ENCODE measurements at regions not wholly inside any gene's neighbourhood (a gene's known extent, or its start where the extent isn't known, plus 50 kb on each side); places are given as distances from the start of the nearest gene placed in this dataset.
"Not testable (repeated sequence)": the region's sequence is repeated elsewhere in the genome, so short reads cannot be mapped to it uniquely, and the experiment has no call there.

GRCh38 chr4:3623106-3623505 lies 90.9 kb upstream of the LRPAP1 start:
- peaks cover 18% of the 10 kb centered on the region for H3K4me1 ChIP-seq
- H3K27me3 ChIP-seq: peaks cover 2% of the 10 kb centered on the region
- H3K4me3 ChIP-seq: no peak overlapping the region
- H3K9ac ChIP-seq: no peak overlapping the region
- TF ChIP-seq, protein P1, sequence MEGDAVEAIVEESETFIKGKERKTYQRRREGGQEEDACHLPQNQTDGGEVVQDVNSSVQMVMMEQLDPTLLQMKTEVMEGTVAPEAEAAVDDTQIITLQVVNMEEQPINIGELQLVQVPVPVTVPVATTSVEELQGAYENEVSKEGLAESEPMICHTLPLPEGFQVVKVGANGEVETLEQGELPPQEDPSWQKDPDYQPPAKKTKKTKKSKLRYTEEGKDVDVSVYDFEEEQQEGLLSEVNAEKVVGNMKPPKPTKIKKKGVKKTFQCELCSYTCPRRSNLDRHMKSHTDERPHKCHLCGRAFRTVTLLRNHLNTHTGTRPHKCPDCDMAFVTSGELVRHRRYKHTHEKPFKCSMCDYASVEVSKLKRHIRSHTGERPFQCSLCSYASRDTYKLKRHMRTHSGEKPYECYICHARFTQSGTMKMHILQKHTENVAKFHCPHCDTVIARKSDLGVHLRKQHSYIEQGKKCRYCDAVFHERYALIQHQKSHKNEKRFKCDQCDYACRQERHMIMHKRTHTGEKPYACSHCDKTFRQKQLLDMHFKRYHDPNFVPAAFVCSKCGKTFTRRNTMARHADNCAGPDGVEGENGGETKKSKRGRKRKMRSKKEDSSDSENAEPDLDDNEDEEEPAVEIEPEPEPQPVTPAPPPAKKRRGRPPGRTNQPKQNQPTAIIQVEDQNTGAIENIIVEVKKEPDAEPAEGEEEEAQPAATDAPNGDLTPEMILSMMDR (IDR thresholded peaks at IDR 0.05): no peak
- no peak for TF ChIP-seq EZH2 (IDR thresholded peaks at IDR 0.05)
- no peak for TF ChIP-seq EZH2phosphoT487 (IDR thresholded peaks at IDR 0.05)
- no peak for DNase-seq (ENCODE audit: low spot score)
- no peak overlapping the region for H3K27ac ChIP-seq
- peak overlapping the region; percentile 30 for H3K27ac Mint-ChIP-seq
- H3K9me3 Mint-ChIP-seq: peaks cover 12% of the 10 kb centered on the region
- no peaks in the 10 kb centered on the region for H3K36me3 Mint-ChIP-seq
- H3K79me2 ChIP-seq (ENCODE audit: low read depth): no peaks in the 10 kb centered on the region
- H2AFZ ChIP-seq (replicated peaks): no peak overlapping the region
- no peaks in the 10 kb centered on the region for H3K36me3 ChIP-seq
- H3K4me3 Mint-ChIP-seq: peak overlapping the region; percentile 58
- no peak overlapping the region for H3K4me2 ChIP-seq
- H3K4me1 Mint-ChIP-seq: peaks cover 34% of the 10 kb centered on the region
- no peaks in the 10 kb centered on the region for H3K9me3 ChIP-seq (ENCODE audit: low read depth)
- H3K27me3 Mint-ChIP-seq (ENCODE audit: insufficient read depth, low read depth): peaks cover 10% of the 10 kb centered on the region
- H3F3A ChIP-seq (ENCODE audit: low read depth): peaks cover 3% of the 10 kb centered on the region
- no peaks in the 10 kb centered on the region for H4K20me1 ChIP-seq (ENCODE audit: low read depth)

- not testable (repeated sequence) for H2AFZ ChIP-seq (replicated peaks); H3K36me3 ChIP-seq; DNase-seq (ENCODE audit: low spot score); H3K4me2 ChIP-seq; H3K9me3 ChIP-seq (ENCODE audit: low read depth); H3K36me3 Mint-ChIP-seq; H3K27ac ChIP-seq; H3K79me2 ChIP-seq (ENCODE audit: low read depth); H3K27me3 Mint-ChIP-seq (ENCODE audit: insufficient read depth, low read depth); H3K4me3 ChIP-seq; H3K27ac Mint-ChIP-seq; H4K20me1 ChIP-seq (ENCODE audit: low read depth); H3K27me3 ChIP-seq; H3K4me3 Mint-ChIP-seq; H3K9ac ChIP-seq; H3F3A ChIP-seq (ENCODE audit: low read depth)
- H3K9me3 Mint-ChIP-seq: peaks cover 14% of the 10 kb centered on the region
- peaks cover 18% of the 10 kb centered on the region for H3K4me1 ChIP-seq
- H3K4me1 Mint-ChIP-seq: peaks cover 39% of the 10 kb centered on the region
Observed at GRCh38 chr4:3620365-3620764, 88.1 kb upstream of the LRPAP1 start.

- not testable (repeated sequence) for H3K9ac ChIP-seq; H4K20me1 ChIP-seq (ENCODE audit: low read depth); DNase-seq (ENCODE audit: low spot score); H2AFZ ChIP-seq (replicated peaks); H3K27me3 ChIP-seq; H3K27ac ChIP-seq; H3F3A ChIP-seq (ENCODE audit: low read depth); H3K36me3 ChIP-seq; H3K79me2 ChIP-seq (ENCODE audit: low read depth); H3K27ac Mint-ChIP-seq; H3K4me3 Mint-ChIP-seq; H3K4me2 ChIP-seq; H3K27me3 Mint-ChIP-seq (ENCODE audit: insufficient read depth, low read depth); H3K9me3 ChIP-seq (ENCODE audit: low read depth); H3K36me3 Mint-ChIP-seq; H3K4me3 ChIP-seq
- peaks cover 39% of the 10 kb centered on the region for H3K4me1 Mint-ChIP-seq
- peaks cover 14% of the 10 kb centered on the region for H3K9me3 Mint-ChIP-seq
- H3K4me1 ChIP-seq: peaks cover 18% of the 10 kb centered on the region
Observed at GRCh38 chr4:3619698-3620097, 87.5 kb upstream of the LRPAP1 start.

GRCh38 chr4:3618341-3618740 lies 86.1 kb upstream of the LRPAP1 start:
- not testable (repeated sequence) for H3K9ac ChIP-seq; H2AFZ ChIP-seq (replicated peaks); H3K4me3 ChIP-seq; H3K4me2 ChIP-seq; H3K36me3 ChIP-seq; H3K27ac Mint-ChIP-seq; H3K27me3 ChIP-seq; H3K4me1 ChIP-seq; H3K4me3 Mint-ChIP-seq; H4K20me1 ChIP-seq (ENCODE audit: low read depth); H3F3A ChIP-seq (ENCODE audit: low read depth); H3K79me2 ChIP-seq (ENCODE audit: low read depth); H3K36me3 Mint-ChIP-seq; H3K27me3 Mint-ChIP-seq (ENCODE audit: insufficient read depth, low read depth); H3K27ac ChIP-seq; H3K9me3 ChIP-seq (ENCODE audit: low read depth); DNase-seq (ENCODE audit: low spot score)
- H3K9me3 Mint-ChIP-seq: peaks cover 14% of the 10 kb centered on the region
- H3K4me1 Mint-ChIP-seq: peaks cover 37% of the 10 kb centered on the region

DNA sequence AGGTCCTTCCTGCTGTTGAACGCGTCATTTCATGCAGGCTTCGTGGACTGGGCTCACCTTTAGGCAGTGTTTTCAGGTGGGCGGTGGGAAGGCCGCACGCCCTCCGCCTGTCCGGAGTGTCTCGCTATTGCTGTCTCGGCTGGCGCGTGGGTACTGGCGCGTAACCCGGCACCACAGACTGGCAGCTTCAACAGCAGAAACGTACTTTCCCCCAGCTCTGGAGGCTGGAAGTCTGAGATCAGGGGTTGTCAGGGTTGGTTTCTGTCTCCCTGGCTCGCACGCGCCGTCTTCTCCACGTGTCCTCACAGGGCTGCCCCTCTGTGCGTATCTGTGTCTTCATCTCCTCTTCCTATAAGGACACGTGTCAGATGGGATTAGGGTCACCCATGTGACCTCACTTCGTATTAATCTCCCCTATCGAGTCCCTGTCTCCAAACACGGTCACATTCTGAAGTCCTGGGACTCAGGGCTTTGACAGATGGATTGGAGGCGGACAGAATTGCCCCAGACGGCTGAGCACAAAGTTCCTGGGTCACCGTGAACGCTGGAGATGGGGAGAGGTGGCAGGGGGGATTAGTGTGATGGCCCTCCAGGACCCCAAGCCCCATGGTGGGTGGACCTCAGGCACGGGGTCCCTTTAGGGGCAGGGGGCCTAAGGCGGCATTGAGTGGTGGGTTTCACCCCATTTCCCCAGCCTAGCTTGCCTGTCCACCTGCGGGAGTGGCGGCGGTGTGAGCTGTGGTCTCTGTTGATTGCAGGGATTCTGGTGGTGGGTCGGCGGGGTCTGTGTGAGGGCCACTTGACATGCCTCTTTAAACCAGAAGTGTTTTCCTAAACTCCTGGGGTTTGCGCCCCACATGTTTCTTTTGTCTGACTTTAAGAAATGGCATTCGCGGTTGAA lies 83.4 kb upstream of the LRPAP1 start:
- Histone ChIP-seq H3K4me2 (no peak overlapping the region), H3K9ac (no peak overlapping the region), H3K9me3 (ENCODE audit: low read depth) (no peaks in the 10 kb centered on the region), H4K20me1 (ENCODE audit: low read depth) (no peaks in the 10 kb centered on the region), H3K79me2 (ENCODE audit: low read depth) (no peaks in the 10 kb centered on the region), H3F3A (ENCODE audit: low read depth) (peaks cover 3% of the 10 kb centered on the region), H3K27ac (no peak overlapping the region), H2AFZ (replicated peaks) (no peak overlapping the region), H3K4me1 (peaks cover 3% of the 10 kb centered on the region), H3K27me3 (peaks cover 5% of the 10 kb centered on the region), H3K36me3 (no peaks in the 10 kb centered on the region), H3K4me3 (no peak overlapping the region)
- Mint-ChIP-seq H3K27me3 (ENCODE audit: insufficient read depth, low read depth) (peaks cover 12% of the 10 kb centered on the region), H3K9me3 (peaks cover 13% of the 10 kb centered on the region), H3K4me1 (peaks cover 42% of the 10 kb centered on the region), H3K27ac (no peak overlapping the region), H3K36me3 (no peaks in the 10 kb centered on the region), H3K4me3 (peak overlapping the region; percentile 64)
- TF ChIP-seq EZH2phosphoT487 (IDR thresholded peaks at IDR 0.05): no peak
- TF ChIP-seq EZH2 (IDR thresholded peaks at IDR 0.05): no peak
- TF ChIP-seq, protein P1 (IDR thresholded peaks at IDR 0.05): no peak
- DNase-seq (ENCODE audit: low spot score): no peak
